ENCODE measurements at regions not wholly inside any gene's neighbourhood (a gene's known extent, or its start where the extent isn't known, plus 50 kb on each side); places are given as distances from the start of the nearest gene placed in this dataset.
"Not testable (repeated sequence)": the region's sequence is repeated elsewhere in the genome, so short reads cannot be mapped to it uniquely, and the experiment has no call there.

DNA sequence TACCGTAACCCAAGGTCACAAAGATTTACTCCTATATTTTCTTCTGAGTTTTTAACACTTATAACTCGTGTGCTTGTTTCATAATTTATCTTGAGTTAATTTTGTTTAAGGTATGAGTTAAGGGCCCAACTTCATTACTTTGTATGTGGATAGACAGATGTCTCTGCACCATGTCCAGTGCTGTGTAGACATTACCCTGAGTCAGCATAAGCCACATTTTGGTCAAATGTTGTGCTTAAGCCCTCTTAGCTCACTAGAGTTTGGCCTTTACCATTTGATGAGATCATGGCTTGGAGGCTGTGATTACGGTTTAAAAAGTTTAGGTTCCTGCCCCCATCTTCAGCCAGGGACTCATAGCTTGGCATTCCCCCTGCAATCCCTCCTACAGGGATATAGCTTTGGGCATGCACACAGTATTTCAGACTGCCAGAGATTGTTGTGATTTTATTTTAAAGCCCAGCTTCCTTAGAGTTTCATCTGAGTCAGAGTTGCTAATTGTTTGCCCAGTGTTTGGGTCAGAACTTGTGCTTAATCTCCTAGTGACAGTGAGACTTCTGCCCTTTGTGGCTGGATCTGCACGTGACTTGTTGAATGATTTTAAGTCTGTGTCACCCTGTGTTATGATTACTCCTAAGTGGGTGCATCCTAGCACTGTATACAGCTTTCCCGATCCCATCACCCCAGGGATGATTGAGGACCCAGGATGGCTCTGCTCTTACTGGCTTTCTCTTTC is 393.1 kb downstream of the CNTNAP4 start:
- DNase-seq, result no peak
- Histone ChIP-seq H3K27ac (no peak overlapping the region), H3K27me3 (no peaks in the 10 kb centered on the region), H3K9me3 (replicated peaks) (no peaks in the 10 kb centered on the region), H3K4me1 (no peaks in the 10 kb centered on the region), H3K4me3 (no peak overlapping the region), H3K36me3 (no peaks in the 10 kb centered on the region)

DNA sequence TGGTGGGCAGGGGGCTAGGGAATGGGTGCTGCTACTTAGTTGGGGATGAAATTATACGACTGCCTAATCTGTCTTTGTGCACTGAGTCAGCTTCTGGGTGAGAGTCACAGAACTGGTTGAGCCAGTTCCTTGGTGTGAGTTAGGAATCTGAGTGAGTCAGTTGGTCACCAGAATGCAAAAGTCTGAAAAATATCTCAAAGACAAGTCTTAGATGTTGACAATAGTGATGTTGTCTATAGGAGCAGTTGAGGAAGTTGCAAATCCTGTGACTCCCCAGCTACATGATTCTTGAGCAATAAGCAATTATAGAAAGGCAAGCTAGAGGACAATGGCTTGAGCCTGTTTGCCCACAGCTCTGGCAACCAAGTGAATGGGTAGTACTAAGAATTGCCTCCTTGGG is 399.2 kb downstream of the CNTNAP4 start:
- no peaks in the 10 kb centered on the region for H3K4me1 ChIP-seq
- no peak for DNase-seq
- H3K4me3 ChIP-seq, result no peak overlapping the region
- H3K27me3 ChIP-seq, result no peaks in the 10 kb centered on the region
- H3K27ac ChIP-seq, result no peak overlapping the region
- no peaks in the 10 kb centered on the region for H3K9me3 ChIP-seq (replicated peaks)
- no peaks in the 10 kb centered on the region for H3K36me3 ChIP-seq

GRCh38 chr16:76681296-76681695 is 404.1 kb downstream of the CNTNAP4 start:
- H3K27ac ChIP-seq, result no peak overlapping the region

DNA sequence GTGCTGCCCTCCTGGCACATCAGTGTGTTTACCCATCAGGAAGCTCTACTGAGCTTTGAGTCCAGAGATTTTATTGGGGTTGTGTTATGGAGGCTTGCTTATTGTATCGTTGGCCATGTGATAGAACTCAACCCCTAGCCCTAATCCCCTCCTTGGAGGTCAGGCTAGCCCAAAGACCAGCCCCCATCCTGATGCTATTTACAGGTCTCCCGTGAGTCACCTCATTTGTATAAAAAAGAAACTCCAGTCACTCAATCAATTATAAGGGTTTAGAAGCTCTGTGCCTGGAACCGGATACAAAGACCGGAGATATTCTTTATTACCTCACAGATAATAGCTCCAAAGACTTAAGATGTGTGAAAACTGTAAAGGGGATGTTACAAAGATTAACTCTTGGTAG is 405.9 kb downstream of the CNTNAP4 start:
- H3K36me3 ChIP-seq, result no peaks in the 10 kb centered on the region
- no peak for DNase-seq
- H3K27me3 ChIP-seq, result no peaks in the 10 kb centered on the region
- H3K9me3 ChIP-seq (replicated peaks), result no peaks in the 10 kb centered on the region
- H3K27ac ChIP-seq, result no peak overlapping the region
- no peaks in the 10 kb centered on the region for H3K4me1 ChIP-seq
- no peak overlapping the region for H3K4me3 ChIP-seq

More at GRCh38 chr16:76681296-76681695, 404.1 kb downstream of the CNTNAP4 start:
- H3K27me3 ChIP-seq, result no peaks in the 10 kb centered on the region
- H3K9me3 ChIP-seq (replicated peaks), result no peaks in the 10 kb centered on the region
- no peak overlapping the region for H3K4me3 ChIP-seq
- DNase-seq, result no peak
- no peaks in the 10 kb centered on the region for H3K4me1 ChIP-seq
- no peaks in the 10 kb centered on the region for H3K36me3 ChIP-seq

DNA sequence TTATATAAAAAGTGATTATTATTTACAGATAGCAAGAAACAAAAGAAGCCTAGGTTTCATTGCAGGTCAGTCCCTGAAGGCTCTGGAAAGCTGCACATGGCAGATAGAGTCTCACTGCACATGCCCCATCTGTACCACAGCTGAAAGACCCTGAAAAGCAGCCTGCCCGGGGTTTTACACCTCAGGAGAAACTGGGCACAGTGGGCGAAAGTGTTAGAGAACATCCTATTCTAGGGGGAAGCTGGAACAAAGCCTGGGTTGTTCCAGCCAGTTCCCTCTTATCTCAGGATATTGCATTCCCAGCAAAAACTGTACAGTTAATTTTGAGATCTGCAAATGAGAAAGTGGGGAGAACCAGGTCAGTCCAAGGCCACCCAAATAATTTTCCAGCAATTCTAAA is 419.7 kb downstream of the CNTNAP4 start:
- Histone ChIP-seq H3K9me3 (replicated peaks) (no peaks in the 10 kb centered on the region), H3K4me1 (no peaks in the 10 kb centered on the region), H3K4me3 (no peak overlapping the region), H3K27ac (no peak overlapping the region), H3K36me3 (no peaks in the 10 kb centered on the region), H3K27me3 (no peaks in the 10 kb centered on the region)
- DNase-seq, result no peak

DNA sequence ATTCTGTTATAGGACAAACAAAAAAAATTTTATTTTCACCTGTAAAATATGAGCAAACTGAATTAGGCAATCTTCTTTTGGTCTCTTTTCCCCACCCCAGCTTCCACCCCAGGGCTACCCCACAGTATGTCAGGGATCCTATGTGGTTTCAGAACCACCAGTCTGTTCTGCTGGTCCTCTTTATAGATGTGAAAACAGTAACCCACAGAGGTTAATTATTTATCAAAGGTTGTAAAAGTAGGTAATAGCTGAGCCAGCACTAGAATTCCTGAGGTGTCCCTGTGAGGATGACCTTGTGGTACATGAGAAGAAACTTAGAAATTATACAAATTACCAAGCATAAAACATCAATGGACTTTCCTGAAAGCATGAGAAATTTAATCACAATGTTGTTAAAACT is 428.7 kb downstream of the CNTNAP4 start:
- no peaks in the 10 kb centered on the region for H3K36me3 ChIP-seq

DNA sequence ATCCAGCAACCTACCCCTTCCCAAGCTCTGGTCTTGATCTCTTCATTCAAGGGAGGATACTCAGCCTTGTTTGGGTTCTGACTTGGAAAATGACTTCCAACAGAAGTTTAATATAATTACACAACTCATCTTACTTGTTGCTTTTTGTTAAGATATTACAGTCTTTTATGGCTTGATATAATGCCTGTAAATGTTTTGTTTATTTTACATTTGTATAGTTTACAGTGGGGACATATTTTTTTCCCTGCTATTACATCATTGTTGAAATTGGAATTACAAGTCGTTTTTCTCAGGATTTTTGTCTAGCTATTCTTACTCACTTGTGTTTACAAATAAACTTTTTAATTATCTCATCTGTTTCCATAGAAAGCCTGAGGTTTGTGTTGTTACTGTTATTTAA is 436.0 kb downstream of the CNTNAP4 start:
- H3K36me3 ChIP-seq, result no peaks in the 10 kb centered on the region
- no peak for DNase-seq
- no peak overlapping the region for H3K4me3 ChIP-seq
- no peaks in the 10 kb centered on the region for H3K9me3 ChIP-seq (replicated peaks)
- H3K27me3 ChIP-seq, result no peaks in the 10 kb centered on the region
- no peaks in the 10 kb centered on the region for H3K4me1 ChIP-seq
- no peak overlapping the region for H3K27ac ChIP-seq

More for the DNA sequence above, 428.7 kb downstream of the CNTNAP4 start:
- Histone ChIP-seq H3K4me3 (no peak overlapping the region), H3K4me1 (no peaks in the 10 kb centered on the region), H3K27ac (no peak overlapping the region), H3K9me3 (replicated peaks) (no peaks in the 10 kb centered on the region), H3K27me3 (no peaks in the 10 kb centered on the region)
- DNase-seq, result no peak

GRCh38 chr16:76716251-76716650 is 439.1 kb downstream of the CNTNAP4 start:
- H3K9me3 ChIP-seq (replicated peaks); H3K27me3 ChIP-seq; H3K27ac ChIP-seq; H3K36me3 ChIP-seq; H3K4me1 ChIP-seq; DNase-seq; H3K4me3 ChIP-seq: not testable (repeated sequence)

- no peak for DNase-seq
- H3K36me3 ChIP-seq, result no peaks in the 10 kb centered on the region
- no peak overlapping the region for H3K27ac ChIP-seq
- no peaks in the 10 kb centered on the region for H3K27me3 ChIP-seq
- no peaks in the 10 kb centered on the region for H3K4me1 ChIP-seq
- no peak overlapping the region for H3K4me3 ChIP-seq
- no peaks in the 10 kb centered on the region for H3K9me3 ChIP-seq (replicated peaks)
Observed at GRCh38 chr16:76724181-76724580, 447.0 kb downstream of the CNTNAP4 start.

DNA sequence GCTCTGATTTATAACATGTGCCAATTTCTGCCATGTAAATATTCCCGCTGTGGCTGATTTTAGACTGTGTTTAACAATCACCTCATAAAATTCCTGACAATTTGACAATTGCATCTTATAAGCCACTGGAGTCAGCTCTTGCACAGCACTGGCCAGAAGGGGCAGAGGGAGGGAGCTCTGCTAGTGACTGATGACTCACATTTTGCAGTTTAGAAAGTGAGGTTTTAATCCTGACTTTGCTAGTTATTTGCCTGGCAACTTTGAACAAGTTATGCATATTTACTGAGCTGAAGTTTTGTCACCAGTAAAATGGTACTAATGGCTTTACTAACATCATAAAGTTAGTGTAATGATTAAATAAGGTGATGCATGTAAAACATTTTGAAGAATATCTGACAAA is 452.3 kb downstream of the CNTNAP4 start:
- Histone ChIP-seq H3K4me3 (no peak overlapping the region), H3K4me1 (no peaks in the 10 kb centered on the region), H3K36me3 (no peaks in the 10 kb centered on the region), H3K27me3 (no peaks in the 10 kb centered on the region), H3K27ac (no peak overlapping the region), H3K9me3 (replicated peaks) (no peaks in the 10 kb centered on the region)
- DNase-seq, result no peak

GRCh38 chr16:76732894-76733293 is 455.7 kb downstream of the CNTNAP4 start:
- no peaks in the 10 kb centered on the region for H3K9me3 ChIP-seq (replicated peaks)
- H3K4me1 ChIP-seq, result no peaks in the 10 kb centered on the region
- no peak overlapping the region for H3K4me3 ChIP-seq
- no peaks in the 10 kb centered on the region for H3K27me3 ChIP-seq
- no peaks in the 10 kb centered on the region for H3K36me3 ChIP-seq
- no peak overlapping the region for H3K27ac ChIP-seq
- DNase-seq, result no peak

GRCh38 chr16:76741623-76742022 is 449.4 kb upstream of the MON1B start:
- Histone ChIP-seq H3K27me3 (no peaks in the 10 kb centered on the region), H3K9me3 (replicated peaks) (no peaks in the 10 kb centered on the region), H3K4me3 (no peak overlapping the region), H3K36me3 (no peaks in the 10 kb centered on the region), H3K4me1 (no peaks in the 10 kb centered on the region), H3K27ac (no peak overlapping the region)
- DNase-seq, result no peak

- no peak overlapping the region for H3K27ac ChIP-seq
- H3K9me3 ChIP-seq (replicated peaks), result no peaks in the 10 kb centered on the region
- no peak for DNase-seq
- H3K4me3 ChIP-seq, result no peak overlapping the region
- no peaks in the 10 kb centered on the region for H3K27me3 ChIP-seq
- no peaks in the 10 kb centered on the region for H3K4me1 ChIP-seq
- no peaks in the 10 kb centered on the region for H3K36me3 ChIP-seq
Observed at GRCh38 chr16:76748461-76749348, 442.3 kb upstream of the MON1B start.

DNA sequence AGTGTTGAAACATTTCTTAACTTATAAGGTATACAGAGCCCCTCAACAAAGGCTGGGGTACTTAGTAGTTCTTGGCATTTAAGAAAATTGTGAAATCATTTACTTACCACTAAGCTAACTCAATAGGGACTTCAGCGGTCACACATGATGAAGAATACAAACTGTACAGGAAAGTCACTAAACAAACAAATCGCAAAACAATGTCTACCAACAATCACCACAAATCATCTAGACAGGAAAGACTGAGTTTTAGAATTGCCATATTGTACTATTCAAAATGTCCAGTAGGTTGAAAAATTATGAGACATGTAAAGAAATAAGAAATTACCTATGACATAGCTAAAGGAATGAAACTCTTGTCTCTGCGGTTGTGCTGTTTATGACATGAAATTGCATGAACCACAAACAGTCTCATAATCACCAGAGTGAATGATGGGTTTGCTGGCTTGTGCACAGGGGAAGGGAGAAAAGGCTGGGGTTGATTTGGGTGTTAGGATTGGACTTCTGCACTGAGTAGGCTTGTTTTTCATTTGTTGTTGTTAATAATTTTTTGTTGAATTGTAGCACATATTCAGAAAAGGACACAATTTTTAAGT is 441.1 kb upstream of the MON1B start:
- Histone ChIP-seq H3K9me3 (replicated peaks) (no peaks in the 10 kb centered on the region), H3K27ac (no peak overlapping the region), H3K4me3 (no peak overlapping the region), H3K4me1 (no peaks in the 10 kb centered on the region), H3K36me3 (no peaks in the 10 kb centered on the region), H3K27me3 (no peaks in the 10 kb centered on the region)
- no peak for DNase-seq

DNA sequence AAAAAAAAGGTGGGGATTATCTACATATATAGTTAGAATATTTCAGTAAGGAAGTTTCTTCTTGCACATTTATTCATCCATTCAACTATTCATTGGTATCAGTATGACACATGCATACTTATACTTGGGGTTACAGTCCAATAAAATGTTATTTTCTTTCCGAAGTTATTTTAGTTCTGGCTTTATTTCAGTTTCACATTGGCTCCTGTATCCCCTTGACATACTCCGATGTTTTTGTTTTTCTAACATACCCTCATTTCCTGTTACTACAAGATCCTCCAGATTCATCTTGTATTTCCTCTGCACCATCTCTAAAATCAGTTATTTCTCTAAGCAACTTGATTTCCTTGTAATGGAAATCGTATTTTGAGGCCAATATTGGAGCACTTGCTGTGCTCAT is 435.5 kb upstream of the MON1B start:
- Histone ChIP-seq H3K27ac (no peak overlapping the region), H3K9me3 (replicated peaks) (no peaks in the 10 kb centered on the region), H3K4me3 (no peak overlapping the region), H3K36me3 (no peaks in the 10 kb centered on the region), H3K27me3 (no peaks in the 10 kb centered on the region), H3K4me1 (no peaks in the 10 kb centered on the region)
- DNase-seq, result no peak
